NCI-H2171 treated with DMSO at 0.1 percent for 48 hours (cell line): ENCODE measurements at regions not wholly inside any gene's neighbourhood (a gene's known extent, or its start where the extent isn't known, plus 50 kb on each side); places are given as distances from the start of the nearest gene placed in this dataset.
"Not testable (repeated sequence)": the region's sequence is repeated elsewhere in the genome, so short reads cannot be mapped to it uniquely, and the experiment has no call there.

Experiments used
- DNase-seq: peaks from one replicate; lab custom pipeline; 2025; lab: John Stamatoyannopoulos, UW

DNA sequence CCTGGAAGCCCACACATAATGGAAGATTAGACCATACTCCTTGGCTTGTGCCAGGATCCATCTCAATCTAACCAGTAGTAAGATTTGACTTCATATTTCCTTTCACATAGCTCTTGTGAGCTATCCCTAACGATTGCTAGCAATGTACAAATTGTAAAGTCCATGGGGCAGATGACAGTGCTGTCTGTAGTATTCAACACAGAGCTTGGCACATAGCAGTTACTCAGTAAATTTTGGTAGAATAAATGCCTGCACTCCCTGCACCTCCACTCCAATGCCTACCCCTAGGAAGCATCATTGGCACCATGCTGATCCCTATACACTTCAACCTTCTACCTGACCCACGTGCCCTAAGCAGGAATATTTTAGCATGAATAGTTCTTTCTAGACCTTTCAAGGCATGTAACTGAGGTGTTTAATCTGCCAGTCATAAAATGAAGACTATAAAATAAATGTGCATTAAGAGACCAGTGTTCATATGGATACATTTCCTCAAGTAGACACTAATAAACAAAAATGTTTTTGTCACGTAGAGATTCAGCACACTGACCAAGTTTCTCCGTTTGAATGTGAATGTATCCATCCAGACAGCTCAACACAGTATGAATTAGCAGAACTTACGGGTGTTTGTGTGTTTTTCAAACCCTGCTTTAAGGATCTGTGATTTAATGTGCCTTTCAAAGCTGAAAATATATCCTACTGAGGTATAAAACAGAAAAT is 98.8 kb downstream of the BMP4 start:
- no peak for DNase-seq

GRCh38 chr14:53855574-53855973 is 101.1 kb downstream of the BMP4 start:
- DNase-seq: no peak

- DNase-seq: no peak
Observed at GRCh38 chr14:53855127-53855526, 101.5 kb downstream of the BMP4 start.

DNA sequence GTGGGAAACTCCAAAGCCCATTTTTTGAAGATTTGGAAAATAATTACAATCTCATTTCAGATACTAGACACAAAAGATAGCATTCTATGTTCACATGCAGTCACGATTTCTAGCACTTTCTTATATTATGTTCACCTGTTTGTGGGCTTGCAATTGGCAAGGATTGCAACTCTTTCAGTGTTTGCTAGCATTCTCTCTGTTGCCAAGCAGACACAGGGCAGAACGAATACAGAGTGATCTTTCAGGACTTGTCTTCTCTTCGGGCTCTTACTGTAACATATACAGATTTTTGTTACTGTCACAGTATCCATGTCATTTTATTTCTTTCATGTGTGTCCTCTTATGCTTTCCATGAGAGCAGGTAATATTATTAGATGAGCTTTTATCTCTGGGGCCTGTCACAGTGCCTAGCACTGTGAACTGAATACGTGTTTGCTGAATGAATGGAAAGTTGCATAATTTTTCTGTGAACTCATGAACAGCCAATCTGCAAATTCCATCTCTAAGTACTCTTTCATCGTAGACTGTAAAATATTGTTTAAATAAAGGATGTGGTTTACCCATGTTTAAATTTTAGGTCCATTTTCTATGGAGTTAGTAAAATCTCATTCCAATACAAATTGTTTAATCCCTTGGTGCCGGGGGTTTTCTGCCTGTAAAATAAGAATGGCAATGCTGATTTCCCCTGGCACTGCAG is 105.1 kb downstream of the BMP4 start:
- no peak for DNase-seq

GRCh38 chr14:53850714-53851296 is 105.8 kb downstream of the BMP4 start:
- DNase-seq: no peak

DNA sequence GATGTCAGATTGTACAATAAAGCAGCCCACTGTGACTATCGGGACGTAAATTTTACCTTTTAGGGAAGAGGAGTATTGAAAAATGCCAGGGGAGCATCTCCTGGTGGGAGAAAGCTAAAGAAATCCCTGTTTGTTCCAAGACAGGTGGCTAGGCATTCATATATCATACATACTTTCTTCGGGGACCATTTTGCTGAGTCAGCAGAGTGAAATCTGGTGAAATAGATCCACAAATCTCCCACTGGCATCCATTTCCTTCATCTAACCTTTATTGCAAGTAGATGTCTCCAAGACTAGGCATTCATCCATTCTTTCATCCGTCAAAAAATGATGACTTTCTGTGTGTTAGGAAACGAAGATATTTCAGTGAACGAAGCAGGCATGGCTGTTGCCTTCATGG is 107.1 kb downstream of the BMP4 start:
- no peak for DNase-seq

DNA sequence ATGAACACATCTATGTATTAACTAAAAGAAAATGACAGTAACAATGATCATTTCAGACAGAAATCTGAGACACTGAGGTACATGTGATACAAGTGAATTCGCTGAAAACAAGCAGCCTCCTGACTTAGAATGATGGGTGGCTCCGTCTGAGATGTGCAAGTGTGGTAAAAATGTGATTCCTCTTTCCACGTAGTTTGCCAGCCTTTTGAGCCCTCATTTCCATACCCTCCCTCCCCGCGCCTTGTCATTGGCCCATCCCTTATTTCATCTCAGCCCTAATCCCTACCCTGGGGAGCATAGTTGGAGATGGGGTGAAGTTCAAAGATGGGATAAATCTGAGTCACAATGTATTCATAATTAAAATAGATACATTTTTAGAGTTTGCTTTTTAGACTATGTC is 107.8 kb downstream of the BMP4 start:
- no peak for DNase-seq

GRCh38 chr14:53847881-53848280 is 108.7 kb downstream of the BMP4 start:
- no peak for DNase-seq

DNA sequence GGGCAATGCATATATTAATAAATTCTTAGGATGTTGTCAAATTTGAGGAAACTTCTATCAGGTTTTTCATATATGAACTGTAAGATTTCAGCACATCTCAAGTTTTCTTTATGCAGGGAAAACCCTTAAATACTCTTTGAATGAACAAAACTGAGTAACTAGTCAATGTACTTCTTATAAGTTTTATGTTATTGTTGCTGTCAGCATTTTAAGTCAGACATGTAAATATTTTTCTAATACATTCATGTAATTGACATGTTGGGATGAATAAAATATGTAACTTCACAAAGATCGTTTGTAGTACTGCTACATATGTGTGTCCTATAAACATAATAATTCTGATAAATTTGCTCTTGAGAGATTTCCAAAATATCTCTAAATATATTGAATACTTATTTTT is 109.6 kb downstream of the BMP4 start:
- DNase-seq: no peak

DNA sequence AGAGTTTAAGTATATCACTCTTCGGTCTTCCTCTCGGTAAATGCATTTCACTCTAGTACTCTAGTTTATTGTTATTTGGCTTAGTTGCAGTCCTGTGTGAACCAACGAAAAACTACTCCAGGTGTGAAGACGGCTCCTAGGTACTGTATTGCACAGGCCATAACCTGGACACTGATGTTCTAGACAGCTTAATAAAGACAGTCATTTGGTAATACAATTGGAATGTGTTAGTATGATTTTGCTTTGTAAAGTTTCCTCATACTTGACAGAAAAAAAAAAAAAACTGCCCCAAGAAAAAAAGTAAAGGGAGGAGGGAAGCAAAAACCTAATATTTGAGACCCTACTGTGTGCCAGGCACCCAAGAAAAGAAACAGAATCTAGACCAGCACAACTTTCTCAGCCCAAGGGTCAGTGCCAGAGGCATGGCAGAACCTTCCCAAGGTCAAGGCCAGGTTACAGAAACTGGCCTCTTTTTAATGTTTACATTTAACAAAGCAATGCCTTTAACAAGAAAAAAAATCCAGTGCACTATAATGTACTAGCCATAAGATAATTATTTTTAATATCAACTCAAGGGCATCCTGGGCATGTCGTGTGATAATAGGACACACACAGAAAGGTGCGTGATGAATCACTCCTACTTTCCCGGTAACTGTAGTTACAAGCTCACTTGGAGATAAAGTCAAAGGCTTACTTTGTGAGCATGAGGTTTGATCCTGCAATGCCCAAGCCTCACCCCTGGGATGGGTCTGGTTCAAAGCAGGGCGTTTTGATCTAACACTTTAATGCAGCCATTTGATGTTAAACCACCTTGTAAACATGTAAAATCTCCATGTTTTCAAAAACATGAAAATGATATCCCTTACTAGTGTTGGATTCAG is 110.6 kb downstream of the BMP4 start:
- DNase-seq: no peak

- no peak for DNase-seq
Observed at GRCh38 chr14:53842938-53843337, 113.7 kb downstream of the BMP4 start.

GRCh38 chr14:53841109-53842099 is 115.2 kb downstream of the BMP4 start:
- no peak for DNase-seq

DNA sequence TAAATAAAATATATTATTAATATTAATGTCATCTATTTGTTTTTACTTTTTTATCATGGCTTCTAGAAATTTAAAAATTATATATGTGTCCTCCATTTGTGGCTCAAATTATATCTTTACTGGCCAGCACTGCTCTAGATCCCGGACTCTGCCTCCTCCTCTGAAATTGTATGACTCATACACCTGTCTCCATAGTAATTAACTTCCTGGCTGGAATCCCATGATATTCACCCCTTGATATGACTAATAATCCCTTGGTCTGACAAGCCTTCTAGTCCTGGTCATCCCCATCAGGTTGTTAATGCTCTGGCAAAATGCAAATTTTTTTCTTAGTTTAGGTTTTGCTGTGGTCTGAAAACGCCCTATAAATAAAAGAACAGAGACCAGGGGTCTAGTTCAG is 116.2 kb downstream of the BMP4 start:
- DNase-seq: no peak

GRCh38 chr14:53838374-53838773 is 118.3 kb downstream of the BMP4 start:
- DNase-seq: no peak

DNA sequence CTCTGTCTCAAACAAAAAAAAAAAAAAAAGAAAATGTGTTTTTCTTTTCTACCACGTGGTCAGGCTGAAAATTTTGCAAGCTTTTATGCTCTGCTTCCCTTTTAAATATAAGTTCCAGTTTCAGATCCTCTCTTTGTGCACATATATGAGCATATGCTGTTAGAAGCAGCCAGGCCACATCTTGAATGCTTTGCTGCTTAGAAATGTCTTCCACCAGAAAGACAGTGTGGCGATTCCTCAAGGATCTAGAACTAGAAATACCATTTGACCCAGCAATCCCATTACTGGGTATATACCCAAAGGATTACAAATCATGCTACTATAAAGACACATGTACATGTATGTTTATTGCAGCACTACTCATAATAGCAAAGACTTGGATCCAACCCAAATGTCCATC is 119.0 kb downstream of the BMP4 start:
- not testable (repeated sequence) for DNase-seq

- no peak for DNase-seq
Observed at GRCh38 chr14:53836551-53836950, 120.1 kb downstream of the BMP4 start.

- no peak for DNase-seq
Observed at GRCh38 chr14:53828820-53829219, 127.8 kb downstream of the BMP4 start.

GRCh38 chr14:53824061-53824460 is 132.6 kb downstream of the BMP4 start:
- no peak for DNase-seq

GRCh38 chr14:53814392-53814791 is 142.2 kb downstream of the BMP4 start:
- DNase-seq: no peak

DNA sequence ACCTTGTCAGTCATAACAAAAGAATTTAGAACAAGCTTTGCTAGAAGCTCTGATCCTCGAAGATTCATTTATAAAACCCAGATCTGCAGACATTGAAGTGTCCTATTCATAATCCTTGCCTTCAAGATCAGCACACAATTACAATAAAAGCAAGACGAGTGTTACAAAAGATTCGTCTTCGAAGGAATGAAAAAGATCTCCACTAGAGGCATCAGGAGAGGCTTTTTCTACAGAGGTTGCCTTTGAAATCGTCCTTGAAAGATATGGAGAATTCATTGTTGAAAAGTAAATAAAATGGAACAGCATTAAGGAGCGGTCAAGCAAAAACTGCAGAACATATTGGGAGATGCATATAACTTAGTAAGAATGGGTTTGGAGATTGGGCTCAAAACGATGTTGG is 146.4 kb downstream of the BMP4 start:
- DNase-seq: no peak

- no peak for DNase-seq
Observed at GRCh38 chr14:53808042-53808441, 148.6 kb downstream of the BMP4 start.
